Stomach (tissue), 4 donors: ENCODE measurements at regions not wholly inside any gene's neighbourhood (a gene's known extent, or its start where the extent isn't known, plus 50 kb on each side); places are given as distances from the start of the nearest gene placed in this dataset.

Experiments used
- POLR2A ChIP-seq, 4 donors: fragments of 450-650 bp; IDR thresholded peaks; one replicate each; pipeline ENCODE4 v1.6.1; 2016; ENCODE audit warnings: antibody characterized with exemption in 4 of 4, control low read depth in 2 of 4, mild to moderate bottlenecking in 1 of 4, moderate library complexity in 1 of 4
- TF ChIP-seq, protein P1 (sequence below), 7 experiments: fragments of 450-650 bp in 4 of 7; fragments of 200-600 bp in 3 of 7; sonication (generic) in 3 of 7; IDR thresholded peaks; one replicate each; pipeline ENCODE4 v1.5.1; 2016 to 2019; ENCODE audit warnings: antibody characterized with exemption in 7 of 7, control low read depth in 2 of 7, mild to moderate bottlenecking in 1 of 7

DNA sequence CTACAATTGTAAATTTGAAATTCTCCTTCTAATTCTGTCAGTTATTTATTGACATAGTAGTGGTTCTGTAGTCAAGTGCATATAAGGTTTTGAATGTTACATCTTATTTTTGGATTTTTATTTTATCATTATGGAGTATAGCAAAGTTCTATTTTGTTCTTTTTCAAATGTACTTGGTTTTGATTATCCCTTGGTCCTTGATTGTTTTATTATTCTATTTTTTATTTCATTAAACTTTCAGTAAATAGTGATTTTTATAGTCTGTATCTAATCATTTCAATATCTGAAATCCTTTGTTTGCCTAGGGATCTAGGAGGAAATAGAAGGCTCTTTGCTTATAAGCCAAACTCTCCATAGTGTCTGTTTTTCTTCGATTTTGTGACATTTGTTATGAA is 87.8 kb downstream of the HFE start:
- TF ChIP-seq, protein P1, sequence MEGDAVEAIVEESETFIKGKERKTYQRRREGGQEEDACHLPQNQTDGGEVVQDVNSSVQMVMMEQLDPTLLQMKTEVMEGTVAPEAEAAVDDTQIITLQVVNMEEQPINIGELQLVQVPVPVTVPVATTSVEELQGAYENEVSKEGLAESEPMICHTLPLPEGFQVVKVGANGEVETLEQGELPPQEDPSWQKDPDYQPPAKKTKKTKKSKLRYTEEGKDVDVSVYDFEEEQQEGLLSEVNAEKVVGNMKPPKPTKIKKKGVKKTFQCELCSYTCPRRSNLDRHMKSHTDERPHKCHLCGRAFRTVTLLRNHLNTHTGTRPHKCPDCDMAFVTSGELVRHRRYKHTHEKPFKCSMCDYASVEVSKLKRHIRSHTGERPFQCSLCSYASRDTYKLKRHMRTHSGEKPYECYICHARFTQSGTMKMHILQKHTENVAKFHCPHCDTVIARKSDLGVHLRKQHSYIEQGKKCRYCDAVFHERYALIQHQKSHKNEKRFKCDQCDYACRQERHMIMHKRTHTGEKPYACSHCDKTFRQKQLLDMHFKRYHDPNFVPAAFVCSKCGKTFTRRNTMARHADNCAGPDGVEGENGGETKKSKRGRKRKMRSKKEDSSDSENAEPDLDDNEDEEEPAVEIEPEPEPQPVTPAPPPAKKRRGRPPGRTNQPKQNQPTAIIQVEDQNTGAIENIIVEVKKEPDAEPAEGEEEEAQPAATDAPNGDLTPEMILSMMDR (IDR thresholded peaks at IDR 0.05): no peak
- no peak for TF ChIP-seq POLR2A (IDR thresholded peaks at IDR 0.05)
